ENCODE measurements at regions not wholly inside any gene's neighbourhood (a gene's known extent, or its start where the extent isn't known, plus 50 kb on each side); places are given as distances from the start of the nearest gene placed in this dataset.

DNA sequence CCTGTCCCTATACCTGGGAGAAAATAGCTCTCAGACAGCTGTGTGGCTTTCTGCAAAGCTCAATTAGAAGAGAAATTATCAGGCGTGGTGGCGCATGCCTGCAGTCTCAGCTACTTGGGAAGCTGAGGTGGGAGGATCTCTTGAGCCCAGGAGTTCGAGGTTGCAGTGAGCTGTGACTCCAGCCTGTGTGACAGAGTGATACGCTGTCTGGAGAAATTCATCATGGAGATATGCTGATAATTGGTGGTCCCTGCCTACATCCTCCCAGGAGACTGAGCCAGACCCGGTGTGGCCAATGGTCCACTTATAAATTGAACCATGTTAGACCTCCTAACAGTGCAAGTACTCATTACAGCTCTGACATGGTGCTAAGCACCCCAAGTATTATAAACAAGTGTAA lies 58.7 kb upstream of the ZNF599 start:
- DNase-seq = no peak
- H3K4me1 ChIP-seq = no peaks in the 10 kb centered on the region
- intact Hi-C loops (cut with DNase I; ENCODE audit: low total_unique reads) = no loop called here
- TF ChIP-seq EP300 (IDR thresholded peaks at IDR 0.05) (no peak), POLR2AphosphoS5 (IDR thresholded peaks at IDR 0.05) (no peak), POLR2A (IDR thresholded peaks at IDR 0.05) (no peak)
- TF ChIP-seq, protein P1, sequence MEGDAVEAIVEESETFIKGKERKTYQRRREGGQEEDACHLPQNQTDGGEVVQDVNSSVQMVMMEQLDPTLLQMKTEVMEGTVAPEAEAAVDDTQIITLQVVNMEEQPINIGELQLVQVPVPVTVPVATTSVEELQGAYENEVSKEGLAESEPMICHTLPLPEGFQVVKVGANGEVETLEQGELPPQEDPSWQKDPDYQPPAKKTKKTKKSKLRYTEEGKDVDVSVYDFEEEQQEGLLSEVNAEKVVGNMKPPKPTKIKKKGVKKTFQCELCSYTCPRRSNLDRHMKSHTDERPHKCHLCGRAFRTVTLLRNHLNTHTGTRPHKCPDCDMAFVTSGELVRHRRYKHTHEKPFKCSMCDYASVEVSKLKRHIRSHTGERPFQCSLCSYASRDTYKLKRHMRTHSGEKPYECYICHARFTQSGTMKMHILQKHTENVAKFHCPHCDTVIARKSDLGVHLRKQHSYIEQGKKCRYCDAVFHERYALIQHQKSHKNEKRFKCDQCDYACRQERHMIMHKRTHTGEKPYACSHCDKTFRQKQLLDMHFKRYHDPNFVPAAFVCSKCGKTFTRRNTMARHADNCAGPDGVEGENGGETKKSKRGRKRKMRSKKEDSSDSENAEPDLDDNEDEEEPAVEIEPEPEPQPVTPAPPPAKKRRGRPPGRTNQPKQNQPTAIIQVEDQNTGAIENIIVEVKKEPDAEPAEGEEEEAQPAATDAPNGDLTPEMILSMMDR (IDR thresholded peaks at IDR 0.05) = no peak
- no peaks in the 10 kb centered on the region for H3K36me3 ChIP-seq
- H3K4me3 ChIP-seq = no peak overlapping the region
- no peaks in the 10 kb centered on the region for H3K9me3 ChIP-seq
- no peak overlapping the region for H3K27ac ChIP-seq
- H3K27me3 ChIP-seq = no peaks in the 10 kb centered on the region
- WGBS, 5 donors = 67 to 91% (median 85%) methylated on average over 5 of the region's 5 CpGs

DNA sequence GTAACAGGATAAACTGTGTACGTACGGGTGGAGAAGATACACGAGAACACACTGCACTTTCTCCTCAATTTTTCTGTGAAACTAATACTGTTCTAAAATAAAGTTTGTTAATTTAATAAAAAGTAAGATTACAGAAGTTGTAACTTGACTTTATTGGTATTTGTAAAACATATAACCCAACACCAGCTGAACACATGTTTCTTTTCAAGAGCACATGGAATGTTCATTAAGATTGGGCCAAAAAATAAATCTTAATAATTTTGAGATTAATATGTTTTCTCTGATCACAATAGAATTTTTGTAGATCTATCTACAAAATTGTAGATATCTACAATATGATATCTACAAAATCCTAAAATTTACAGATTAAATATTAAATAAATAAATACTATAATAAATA lies 55.1 kb upstream of the ZNF599 start:
- H3K27ac ChIP-seq = no peak overlapping the region
- H3K9me3 ChIP-seq = no peaks in the 10 kb centered on the region
- WGBS, 5 donors = 81 to 96% (median 95%) methylated on average over 3 of the region's 3 CpGs
- H3K27me3 ChIP-seq = no peaks in the 10 kb centered on the region
- H3K4me3 ChIP-seq = no peak overlapping the region
- TF ChIP-seq EP300 (IDR thresholded peaks at IDR 0.05) (no peak), POLR2A (IDR thresholded peaks at IDR 0.05) (no peak), POLR2AphosphoS5 (IDR thresholded peaks at IDR 0.05) (no peak)
- TF ChIP-seq, protein P1 (IDR thresholded peaks at IDR 0.05) = no peak
- H3K4me1 ChIP-seq = no peaks in the 10 kb centered on the region
- no peaks in the 10 kb centered on the region for H3K36me3 ChIP-seq
- intact Hi-C loops (cut with DNase I; ENCODE audit: low total_unique reads) = no loop called here
- DNase-seq = no peak

DNA sequence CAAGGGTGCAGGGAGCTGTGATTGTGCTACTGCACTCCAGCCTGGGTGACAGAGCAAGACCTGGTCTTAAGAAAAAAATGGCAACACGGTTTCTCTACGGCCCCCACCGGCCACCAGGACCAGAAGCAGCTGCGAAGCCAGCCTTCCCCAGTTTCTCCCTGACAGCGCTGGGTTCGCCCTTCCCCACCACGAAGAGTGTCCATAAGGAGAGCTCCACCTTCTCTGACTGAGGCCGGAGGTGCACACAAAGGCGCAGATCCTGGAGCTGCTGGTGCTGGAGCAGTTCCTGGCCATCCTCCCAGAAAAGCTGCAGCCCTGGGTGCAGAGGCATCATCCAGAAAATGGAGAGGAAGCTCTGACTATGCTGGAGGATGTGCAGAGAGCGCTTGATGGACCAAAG lies 52.2 kb upstream of the ZNF599 start:
- no peak for TF ChIP-seq EP300 (IDR thresholded peaks at IDR 0.05)
- H3K4me3 ChIP-seq = no peak overlapping the region
- DNase-seq = no peak
- WGBS, 5 donors = 75 to 91% (median 85%) methylated on average over 10 of the region's 10 CpGs
- H3K9me3 ChIP-seq = peaks cover 0 to 6% (median 0%) of the 10 kb centered on the region in 4 donors
- H3K27ac ChIP-seq = no peak overlapping the region
- intact Hi-C loops (cut with DNase I; ENCODE audit: low total_unique reads) = no loop called here
- H3K27me3 ChIP-seq = no peaks in the 10 kb centered on the region
- H3K36me3 ChIP-seq = no peaks in the 10 kb centered on the region
- H3K4me1 ChIP-seq = no peaks in the 10 kb centered on the region

DNA sequence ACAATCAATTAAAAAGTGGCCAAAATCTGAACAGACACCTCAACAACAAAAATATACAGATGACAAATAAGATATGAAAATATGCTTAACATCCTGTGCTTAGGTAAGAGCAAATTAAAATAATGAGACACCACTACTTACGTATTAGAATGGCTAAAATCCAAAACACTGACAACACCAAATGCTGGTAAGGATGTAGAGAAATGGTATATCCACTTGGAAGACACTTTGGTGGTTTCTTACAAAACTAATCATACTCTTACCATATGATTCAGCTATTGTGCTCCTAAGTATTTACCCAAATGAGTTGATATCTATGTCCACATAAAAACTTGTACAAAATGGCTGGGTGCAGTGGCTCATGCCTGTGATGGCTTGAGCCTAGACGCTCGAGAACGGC lies 51.7 kb upstream of the ZNF599 start:
- intact Hi-C loops (cut with DNase I; ENCODE audit: low total_unique reads) = no loop called here
- TF ChIP-seq POLR2AphosphoS5 (IDR thresholded peaks at IDR 0.05) = no peak
- TF ChIP-seq, protein P1 (IDR thresholded peaks at IDR 0.05) = no peak
- TF ChIP-seq POLR2A (IDR thresholded peaks at IDR 0.05) = no peak
- no peak for TF ChIP-seq EP300 (IDR thresholded peaks at IDR 0.05)
- Histone ChIP-seq H3K27me3 (no peaks in the 10 kb centered on the region), H3K27ac (no peak overlapping the region), H3K36me3 (no peaks in the 10 kb centered on the region), H3K4me3 (no peak overlapping the region), H3K4me1 (no peaks in the 10 kb centered on the region), H3K9me3 (peaks cover 0 to 6% (median 0%) of the 10 kb centered on the region in 4 donors)
- DNase-seq = no peak
- WGBS, 5 donors = 88 to 98% (median 93%) methylated on average over 4 of the region's 4 CpGs

Data from stomach (tissue), 8 donors.